Glutamatergic neuron (in vitro differentiated cells): ENCODE measurements at regions not wholly inside any gene's neighbourhood (a gene's known extent, or its start where the extent isn't known, plus 50 kb on each side); places are given as distances from the start of the nearest gene placed in this dataset.

Experiments
- DNase-seq: peaks from one replicate; pipeline ENCODE4 v3.0.0; 2022
- H3K27ac Mint-ChIP-seq: one replicate; pipeline ENCODE4 v1.8.0; 2020; ENCODE audit warnings: mild to moderate bottlenecking, mixed read lengths, inconsistent platforms; ENCODE audit not compliant: unreplicated experiment
- H3K27me3 Mint-ChIP-seq: one replicate; pipeline ENCODE4 v1.8.0; 2020; ENCODE audit warnings: mild to moderate bottlenecking, moderate library complexity, mixed read lengths, inconsistent platforms; ENCODE audit not compliant: unreplicated experiment
- H3K36me3 Mint-ChIP-seq: one replicate; pipeline ENCODE4 v1.8.0; 2020; ENCODE audit warnings: mild to moderate bottlenecking, mixed read lengths, inconsistent platforms; ENCODE audit not compliant: unreplicated experiment
- H3K4me1 Mint-ChIP-seq: one replicate; pipeline ENCODE4 v1.8.0; 2020; ENCODE audit warnings: mild to moderate bottlenecking, low read depth, mixed read lengths, inconsistent platforms; ENCODE audit not compliant: unreplicated experiment
- H3K4me3 Mint-ChIP-seq: one replicate; pipeline ENCODE4 v1.8.0; 2020; ENCODE audit warnings: mild to moderate bottlenecking, mixed read lengths, inconsistent platforms; ENCODE audit not compliant: unreplicated experiment
- H3K9me3 Mint-ChIP-seq: one replicate; pipeline ENCODE4 v1.8.0; 2020; ENCODE audit warnings: mild to moderate bottlenecking, moderate library complexity, mixed read lengths, inconsistent platforms; ENCODE audit not compliant: unreplicated experiment
- CTCF ChIP-seq: fragments of 200-600 bp; sonication (generic); IDR thresholded peaks from one replicate; pipeline ENCODE4 v1.5.0; 2021; ENCODE audit not compliant: partially characterized antibody, unreplicated experiment

GRCh38 chr5:68381909-68382308 lies 166.4 kb downstream of the PIK3R1 start:
- no peak for TF ChIP-seq CTCF
- H3K27ac Mint-ChIP-seq: no peak overlapping the region
- H3K27me3 Mint-ChIP-seq: peaks cover 2% of the 10 kb centered on the region
- peaks cover 3% of the 10 kb centered on the region for H3K4me1 Mint-ChIP-seq
- H3K4me3 Mint-ChIP-seq: no peak overlapping the region
- H3K9me3 Mint-ChIP-seq: no peaks in the 10 kb centered on the region
- no peaks in the 10 kb centered on the region for H3K36me3 Mint-ChIP-seq
- no peak for DNase-seq

- no peak overlapping the region for H3K27ac Mint-ChIP-seq
- H3K36me3 Mint-ChIP-seq: no peaks in the 10 kb centered on the region
- H3K4me1 Mint-ChIP-seq: peaks cover 3% of the 10 kb centered on the region
- TF ChIP-seq CTCF: no peak
- no peak overlapping the region for H3K4me3 Mint-ChIP-seq
- peaks cover 1% of the 10 kb centered on the region for H3K27me3 Mint-ChIP-seq
- no peak for DNase-seq
- no peaks in the 10 kb centered on the region for H3K9me3 Mint-ChIP-seq
Measured at GRCh38 chr5:68382640-68383039, 167.1 kb downstream of the PIK3R1 start.

GRCh38 chr5:68383888-68384310 lies 168.3 kb downstream of the PIK3R1 start:
- Mint-ChIP-seq H3K4me1 (no peaks in the 10 kb centered on the region), H3K9me3 (no peaks in the 10 kb centered on the region), H3K27me3 (no peaks in the 10 kb centered on the region), H3K4me3 (no peak overlapping the region), H3K36me3 (no peaks in the 10 kb centered on the region), H3K27ac (no peak overlapping the region)
- TF ChIP-seq CTCF: no peak
- no peak for DNase-seq

- Mint-ChIP-seq H3K4me3 (no peak overlapping the region), H3K27me3 (no peaks in the 10 kb centered on the region), H3K36me3 (no peaks in the 10 kb centered on the region), H3K27ac (no peak overlapping the region), H3K4me1 (no peaks in the 10 kb centered on the region), H3K9me3 (no peaks in the 10 kb centered on the region)
- no peak for DNase-seq
- TF ChIP-seq CTCF: no peak
Measured at GRCh38 chr5:68384936-68385594, 169.5 kb downstream of the PIK3R1 start.

- H3K4me1 Mint-ChIP-seq: no peaks in the 10 kb centered on the region
- H3K9me3 Mint-ChIP-seq: no peaks in the 10 kb centered on the region
Measured at GRCh38 chr5:68385936-68386335, 170.4 kb downstream of the PIK3R1 start.

More at GRCh38 chr5:68385936-68386335, 170.4 kb downstream of the PIK3R1 start:
- DNase-seq: no peak
- no peak overlapping the region for H3K4me3 Mint-ChIP-seq
- no peaks in the 10 kb centered on the region for H3K27me3 Mint-ChIP-seq
- H3K36me3 Mint-ChIP-seq: no peaks in the 10 kb centered on the region
- TF ChIP-seq CTCF: no peak
- H3K27ac Mint-ChIP-seq: no peak overlapping the region
